Testis (tissue), 2 donors: ENCODE measurements at regions not wholly inside any gene's neighbourhood (a gene's known extent, or its start where the extent isn't known, plus 50 kb on each side); places are given as distances from the start of the nearest gene placed in this dataset.

ENCODE experiments used
- POLR2A ChIP-seq: fragments of 450-650 bp; IDR thresholded peaks from one replicate; pipeline ENCODE4 v1.6.1; 2017; ENCODE audit warnings: antibody characterized with exemption, mild to moderate bottlenecking, moderate library complexity
- TF ChIP-seq, protein P1 (sequence below), 3 experiments: fragments of 450-650 bp in 2 of 3; fragments of 200-600 bp in 1 of 3; sonication (generic) in 1 of 3; IDR thresholded peaks; one replicate each; pipeline ENCODE4 v1.5.1; 2016 to 2019; ENCODE audit warnings: antibody characterized with exemption in 3 of 3, mild to moderate bottlenecking in 2 of 3, moderate library complexity in 1 of 3

DNA sequence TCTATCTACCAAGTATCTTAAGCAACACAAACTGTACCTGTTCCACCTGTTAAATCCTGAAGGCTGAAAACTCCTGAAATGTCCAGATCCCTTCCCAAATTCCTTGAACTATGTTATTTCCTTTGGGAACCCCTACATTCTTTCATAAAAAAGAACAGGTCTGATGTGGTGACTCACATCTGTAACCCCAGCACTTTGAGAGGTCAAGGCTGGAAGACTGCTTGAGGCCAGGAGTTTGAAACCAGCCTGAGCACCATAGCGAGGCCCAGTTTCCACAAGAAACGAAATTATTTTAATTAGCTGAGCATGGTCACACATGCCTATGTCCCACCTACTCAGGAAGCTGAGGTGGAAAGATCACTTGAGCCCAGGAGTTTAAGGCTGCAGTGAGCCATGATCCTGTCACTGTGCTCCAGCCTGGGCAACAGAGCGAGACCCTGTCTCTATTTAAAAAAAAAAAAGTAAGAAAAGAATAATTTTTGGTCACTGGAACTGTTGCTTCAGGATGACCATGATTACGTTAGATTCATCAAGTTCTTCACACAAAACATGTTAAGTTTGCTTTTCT lies 84.3 kb downstream of the PHLDA1 start:
- TF ChIP-seq, protein P1, sequence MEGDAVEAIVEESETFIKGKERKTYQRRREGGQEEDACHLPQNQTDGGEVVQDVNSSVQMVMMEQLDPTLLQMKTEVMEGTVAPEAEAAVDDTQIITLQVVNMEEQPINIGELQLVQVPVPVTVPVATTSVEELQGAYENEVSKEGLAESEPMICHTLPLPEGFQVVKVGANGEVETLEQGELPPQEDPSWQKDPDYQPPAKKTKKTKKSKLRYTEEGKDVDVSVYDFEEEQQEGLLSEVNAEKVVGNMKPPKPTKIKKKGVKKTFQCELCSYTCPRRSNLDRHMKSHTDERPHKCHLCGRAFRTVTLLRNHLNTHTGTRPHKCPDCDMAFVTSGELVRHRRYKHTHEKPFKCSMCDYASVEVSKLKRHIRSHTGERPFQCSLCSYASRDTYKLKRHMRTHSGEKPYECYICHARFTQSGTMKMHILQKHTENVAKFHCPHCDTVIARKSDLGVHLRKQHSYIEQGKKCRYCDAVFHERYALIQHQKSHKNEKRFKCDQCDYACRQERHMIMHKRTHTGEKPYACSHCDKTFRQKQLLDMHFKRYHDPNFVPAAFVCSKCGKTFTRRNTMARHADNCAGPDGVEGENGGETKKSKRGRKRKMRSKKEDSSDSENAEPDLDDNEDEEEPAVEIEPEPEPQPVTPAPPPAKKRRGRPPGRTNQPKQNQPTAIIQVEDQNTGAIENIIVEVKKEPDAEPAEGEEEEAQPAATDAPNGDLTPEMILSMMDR (IDR thresholded peaks at IDR 0.05), result no peak
- no peak for TF ChIP-seq POLR2A
